ENCODE measurements at regions not wholly inside any gene's neighbourhood (a gene's known extent, or its start where the extent isn't known, plus 50 kb on each side); places are given as distances from the start of the nearest gene placed in this dataset.

- TF ChIP-seq, protein P1, sequence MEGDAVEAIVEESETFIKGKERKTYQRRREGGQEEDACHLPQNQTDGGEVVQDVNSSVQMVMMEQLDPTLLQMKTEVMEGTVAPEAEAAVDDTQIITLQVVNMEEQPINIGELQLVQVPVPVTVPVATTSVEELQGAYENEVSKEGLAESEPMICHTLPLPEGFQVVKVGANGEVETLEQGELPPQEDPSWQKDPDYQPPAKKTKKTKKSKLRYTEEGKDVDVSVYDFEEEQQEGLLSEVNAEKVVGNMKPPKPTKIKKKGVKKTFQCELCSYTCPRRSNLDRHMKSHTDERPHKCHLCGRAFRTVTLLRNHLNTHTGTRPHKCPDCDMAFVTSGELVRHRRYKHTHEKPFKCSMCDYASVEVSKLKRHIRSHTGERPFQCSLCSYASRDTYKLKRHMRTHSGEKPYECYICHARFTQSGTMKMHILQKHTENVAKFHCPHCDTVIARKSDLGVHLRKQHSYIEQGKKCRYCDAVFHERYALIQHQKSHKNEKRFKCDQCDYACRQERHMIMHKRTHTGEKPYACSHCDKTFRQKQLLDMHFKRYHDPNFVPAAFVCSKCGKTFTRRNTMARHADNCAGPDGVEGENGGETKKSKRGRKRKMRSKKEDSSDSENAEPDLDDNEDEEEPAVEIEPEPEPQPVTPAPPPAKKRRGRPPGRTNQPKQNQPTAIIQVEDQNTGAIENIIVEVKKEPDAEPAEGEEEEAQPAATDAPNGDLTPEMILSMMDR (conservative IDR thresholded peaks at IDR 0.05 in 1 of 2, IDR thresholded peaks at IDR 0.05 in 1 of 2; ENCODE audit: extremely low read depth in 1 of 2, insufficient read depth in 1 of 2, low read depth in 1 of 2, low read length in 2 of 2), result no peak
- TF ChIP-seq EZH2 (IDR thresholded peaks at IDR 0.05; ENCODE audit: borderline replicate concordance, low read length), result no peak
Measured at GRCh38 chr6:40956936-40957335, 82.1 kb downstream of the UNC5CL start.

All from mammary epithelial cell (primary cell).